Fibroblast of lung (primary cell): ENCODE measurements at regions not wholly inside any gene's neighbourhood (a gene's known extent, or its start where the extent isn't known, plus 50 kb on each side); places are given as distances from the start of the nearest gene placed in this dataset.

Source experiments
- CTCF ChIP-seq, 2 donors: IDR thresholded peaks in 1 of 2; conservative IDR thresholded peaks in 1 of 2; 1 replicate in 1 of 2; 2 replicates in 1 of 2; pipeline ENCODE4 v1.5.1; 2011 to 2012; ENCODE audit warnings: low read length in 2 of 2, control low read depth in 1 of 2, inconsistent platforms in 1 of 2, low read depth in 1 of 2, mild to moderate bottlenecking in 1 of 2
- EZH2 ChIP-seq: IDR thresholded peaks from 2 replicates; pipeline ENCODE4 v1.5.1; 2012; ENCODE audit warnings: low read length, control low read depth, mild to moderate bottlenecking; ENCODE audit errors: missing control alignments

GRCh38 chr9:95778957-95779356 lies 96.5 kb upstream of the ERCC6L2 start:
- TF ChIP-seq CTCF (conservative IDR thresholded peaks at IDR 0.05 in 1 of 2, IDR thresholded peaks at IDR 0.05 in 1 of 2; ENCODE audit: low read depth in 1 of 2, low read length in 2 of 2) (no peak), EZH2 (no peak)
